PFSK-1 (cell line): ENCODE measurements at regions not wholly inside any gene's neighbourhood (a gene's known extent, or its start where the extent isn't known, plus 50 kb on each side); places are given as distances from the start of the nearest gene placed in this dataset.

Source experiments
- FOXP2 ChIP-seq: optimal IDR thresholded peaks from 2 replicates; pipeline ENCODE3; 2011; ENCODE audit warnings: borderline replicate concordance, control low read depth, inconsistent platforms; ENCODE audit not compliant: insufficient read depth; ENCODE audit errors: extremely low read length, extremely low read depth
- POLR2AphosphoS5 ChIP-seq: IDR thresholded peaks from 2 replicates; pipeline ENCODE4 v1.6.1; 2012; ENCODE audit warnings: low read depth, mild to moderate bottlenecking, control low read depth, low read length, moderate library complexity
- SIN3A ChIP-seq: IDR thresholded peaks from 2 replicates; pipeline ENCODE4 v1.6.1; 2012; ENCODE audit warnings: mild to moderate bottlenecking, low read length, moderate library complexity, borderline replicate concordance; ENCODE audit not compliant: insufficient read depth
- TAF1 ChIP-seq: IDR thresholded peaks from 2 replicates; pipeline ENCODE4 v1.6.1; 2012; ENCODE audit warnings: low read length, control low read depth, borderline replicate concordance; ENCODE audit not compliant: insufficient read depth
- TF ChIP-seq, protein P1 (sequence below), 2 experiments: IDR thresholded peaks; 2 replicates each; pipeline versions ENCODE4 v1.6.1 to v1.8.0; 2011 to 2012; ENCODE audit warnings: low read depth in 2 of 2, low read length in 2 of 2, control low read depth in 1 of 2, inconsistent platforms in 1 of 2, mild to moderate bottlenecking in 1 of 2, moderate library complexity in 1 of 2; ENCODE audit not compliant: insufficient read depth in 1 of 2

DNA sequence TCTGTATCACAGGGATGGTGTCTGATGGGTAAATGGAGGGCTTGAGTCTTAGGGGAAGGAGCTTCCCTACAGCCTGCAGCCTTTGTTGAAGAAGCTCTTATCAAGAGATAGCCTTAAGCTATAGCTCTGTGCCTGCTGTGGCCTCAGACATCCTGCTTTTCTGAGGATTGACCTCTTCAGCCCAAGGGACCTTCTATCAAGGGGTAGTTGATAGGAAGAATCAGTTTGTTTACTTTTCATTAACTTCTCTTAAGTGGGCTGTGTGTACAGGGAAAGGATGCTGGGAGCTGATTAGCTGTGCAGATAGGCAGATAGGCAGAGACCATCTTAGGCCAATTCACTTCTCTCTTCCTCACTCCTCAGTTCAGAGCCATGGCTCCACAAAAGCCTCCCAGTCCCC is 151.8 kb upstream of the CADM1 start:
- TF ChIP-seq SIN3A, result no peak
- no peak for TF ChIP-seq TAF1
- TF ChIP-seq, protein P1, sequence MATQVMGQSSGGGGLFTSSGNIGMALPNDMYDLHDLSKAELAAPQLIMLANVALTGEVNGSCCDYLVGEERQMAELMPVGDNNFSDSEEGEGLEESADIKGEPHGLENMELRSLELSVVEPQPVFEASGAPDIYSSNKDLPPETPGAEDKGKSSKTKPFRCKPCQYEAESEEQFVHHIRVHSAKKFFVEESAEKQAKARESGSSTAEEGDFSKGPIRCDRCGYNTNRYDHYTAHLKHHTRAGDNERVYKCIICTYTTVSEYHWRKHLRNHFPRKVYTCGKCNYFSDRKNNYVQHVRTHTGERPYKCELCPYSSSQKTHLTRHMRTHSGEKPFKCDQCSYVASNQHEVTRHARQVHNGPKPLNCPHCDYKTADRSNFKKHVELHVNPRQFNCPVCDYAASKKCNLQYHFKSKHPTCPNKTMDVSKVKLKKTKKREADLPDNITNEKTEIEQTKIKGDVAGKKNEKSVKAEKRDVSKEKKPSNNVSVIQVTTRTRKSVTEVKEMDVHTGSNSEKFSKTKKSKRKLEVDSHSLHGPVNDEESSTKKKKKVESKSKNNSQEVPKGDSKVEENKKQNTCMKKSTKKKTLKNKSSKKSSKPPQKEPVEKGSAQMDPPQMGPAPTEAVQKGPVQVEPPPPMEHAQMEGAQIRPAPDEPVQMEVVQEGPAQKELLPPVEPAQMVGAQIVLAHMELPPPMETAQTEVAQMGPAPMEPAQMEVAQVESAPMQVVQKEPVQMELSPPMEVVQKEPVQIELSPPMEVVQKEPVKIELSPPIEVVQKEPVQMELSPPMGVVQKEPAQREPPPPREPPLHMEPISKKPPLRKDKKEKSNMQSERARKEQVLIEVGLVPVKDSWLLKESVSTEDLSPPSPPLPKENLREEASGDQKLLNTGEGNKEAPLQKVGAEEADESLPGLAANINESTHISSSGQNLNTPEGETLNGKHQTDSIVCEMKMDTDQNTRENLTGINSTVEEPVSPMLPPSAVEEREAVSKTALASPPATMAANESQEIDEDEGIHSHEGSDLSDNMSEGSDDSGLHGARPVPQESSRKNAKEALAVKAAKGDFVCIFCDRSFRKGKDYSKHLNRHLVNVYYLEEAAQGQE (IDR thresholded peaks at IDR 0.05; ENCODE audit: insufficient read depth in 1 of 2, low read depth in 2 of 2, low read length in 2 of 2), result no peak
- no peak for TF ChIP-seq FOXP2
- no peak for TF ChIP-seq POLR2AphosphoS5

DNA sequence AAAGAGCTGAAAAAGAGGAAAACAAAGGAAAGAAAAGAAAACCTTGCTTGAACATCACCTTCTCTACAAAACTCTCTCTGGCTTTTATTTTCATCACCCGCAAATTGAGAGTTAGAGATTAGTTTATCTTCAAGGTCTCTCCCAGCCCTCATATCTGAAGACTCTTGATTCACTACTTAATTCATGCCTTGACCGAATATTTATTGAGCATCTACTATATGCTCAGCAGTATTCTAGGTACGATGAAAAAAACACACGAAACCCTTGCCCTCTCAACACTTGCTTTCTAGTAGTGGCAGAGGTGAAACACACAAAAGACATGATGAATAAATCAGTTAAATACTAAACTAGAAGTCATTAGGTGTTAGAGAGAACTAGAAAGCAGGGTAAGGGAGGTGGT is 150.6 kb upstream of the CADM1 start:
- TF ChIP-seq POLR2AphosphoS5, result no peak

DNA sequence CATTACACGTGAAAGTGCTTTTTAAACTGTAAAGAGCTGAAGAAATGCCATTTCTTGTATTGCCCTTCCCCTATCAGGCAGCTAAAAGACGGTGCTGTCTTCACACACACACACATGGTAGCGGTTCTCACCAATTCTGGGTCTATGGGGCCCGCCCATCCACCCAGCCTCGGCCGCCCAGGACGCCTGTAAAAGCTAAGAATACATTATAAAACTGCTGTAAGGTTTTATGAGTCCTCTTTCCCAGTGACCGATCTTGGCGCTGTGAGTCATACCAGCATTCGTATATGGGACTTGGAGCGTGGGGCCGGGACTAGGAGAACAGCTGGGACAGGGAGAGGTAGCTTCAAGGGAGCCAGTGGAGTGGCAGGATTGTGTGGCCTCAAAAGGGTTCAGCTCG is 149.7 kb upstream of the CADM1 start:
- TF ChIP-seq, protein P1 (IDR thresholded peaks at IDR 0.05; ENCODE audit: insufficient read depth in 1 of 2, low read depth in 2 of 2, low read length in 2 of 2), result no peak
- no peak for TF ChIP-seq TAF1
- TF ChIP-seq FOXP2, result no peak

DNA sequence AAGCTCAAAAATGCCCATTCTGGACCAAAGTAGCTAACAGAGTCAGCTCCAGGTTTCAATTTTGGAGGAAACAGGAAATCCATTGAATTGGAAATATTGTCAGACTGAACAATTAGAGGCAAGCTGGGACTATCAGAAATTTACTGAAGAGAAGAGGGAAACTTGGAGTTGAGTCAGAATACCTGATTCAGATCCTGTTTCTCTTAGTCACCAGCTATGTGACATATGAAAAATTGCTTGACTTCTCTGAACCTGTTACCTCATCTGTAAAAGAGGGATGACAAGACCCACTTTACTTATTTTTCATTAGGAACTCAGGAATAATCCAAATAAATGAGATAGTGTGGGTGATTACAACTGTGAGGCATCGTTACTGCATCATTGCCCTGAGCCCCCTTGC is 148.9 kb upstream of the CADM1 start:
- TF ChIP-seq FOXP2 (no peak), TAF1 (no peak), POLR2AphosphoS5 (no peak), SIN3A (no peak)
- TF ChIP-seq, protein P1 (IDR thresholded peaks at IDR 0.05; ENCODE audit: insufficient read depth in 1 of 2, low read depth in 2 of 2, low read length in 2 of 2), result no peak

DNA sequence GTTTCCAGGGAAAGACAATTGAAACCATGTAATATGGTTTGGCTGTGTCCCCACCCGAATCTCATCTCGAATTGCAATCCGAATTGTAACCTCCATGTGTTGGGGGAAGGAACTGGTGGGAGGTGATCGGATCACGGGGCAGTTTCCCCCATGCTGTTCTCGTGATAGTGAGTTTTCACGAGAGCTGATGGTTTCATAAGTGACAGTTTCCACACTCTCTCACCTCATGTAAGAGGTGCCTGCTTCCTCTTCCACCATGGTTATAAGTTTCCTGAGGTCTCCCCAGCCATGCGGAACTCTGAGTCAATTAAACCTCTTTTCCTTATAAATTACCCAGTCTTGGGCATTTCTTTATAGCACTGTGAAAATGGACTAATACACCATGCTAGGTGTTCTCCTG is 148.3 kb upstream of the CADM1 start:
- TF ChIP-seq POLR2AphosphoS5 (no peak), TAF1 (no peak), SIN3A (no peak), FOXP2 (no peak)
- TF ChIP-seq, protein P1 (IDR thresholded peaks at IDR 0.05; ENCODE audit: insufficient read depth in 1 of 2, low read depth in 2 of 2, low read length in 2 of 2), result no peak

DNA sequence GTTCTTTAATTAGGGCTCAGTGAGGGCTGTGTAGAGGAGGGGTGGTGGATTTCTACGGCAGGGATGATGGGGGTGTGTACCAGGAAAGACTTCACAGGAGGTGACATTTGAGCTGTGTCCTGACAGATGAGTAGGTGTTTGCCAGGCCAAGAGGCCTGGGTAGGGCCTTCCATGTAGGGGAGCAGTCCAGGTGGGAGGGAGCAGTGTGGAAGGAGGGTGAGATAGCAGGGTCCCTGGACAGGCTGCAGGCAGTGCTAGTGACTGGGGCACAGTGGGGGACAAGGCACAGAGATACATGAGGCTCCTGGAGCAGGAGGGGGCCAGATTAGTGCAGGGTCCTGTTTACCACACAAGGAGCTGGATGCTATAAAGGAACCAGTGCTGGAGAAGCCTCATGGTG is 147.9 kb upstream of the CADM1 start:
- no peak for TF ChIP-seq SIN3A
- TF ChIP-seq FOXP2, result no peak
- TF ChIP-seq TAF1, result no peak
- TF ChIP-seq POLR2AphosphoS5, result no peak
- TF ChIP-seq, protein P1 (IDR thresholded peaks at IDR 0.05; ENCODE audit: insufficient read depth in 1 of 2, low read depth in 2 of 2, low read length in 2 of 2), result no peak
